Panc1 (cell line): ENCODE measurements at regions not wholly inside any gene's neighbourhood (a gene's known extent, or its start where the extent isn't known, plus 50 kb on each side); places are given as distances from the start of the nearest gene placed in this dataset.

ENCODE experiments used
- ATAC-seq: fragments of 200-7000 bp; cut with Tn5 transposase; 2 replicates; pipeline ENCODE4 v1.9.1; 2020; ENCODE audit warnings: mild to moderate bottlenecking, moderate library complexity
- BruUV-seq: library from RNA; stranded (reverse); fragments of 400-500 nt; replicated peaks from 2 replicates; lab custom pipeline; 2021; lab: Mats Ljungman, UMichigan
- CTCF ChIA-PET: fragments of 300-600 bp; sonication (Branson Sonifier 250); formaldehyde crosslinking; loops from one replicate; lab custom pipeline; 2022; ENCODE audit warnings: antibody characterized with exemption; lab: Charles Lee
- POLR2A ChIA-PET: fragments of 300-600 bp; sonication (Branson Sonifier 250); formaldehyde crosslinking; loops from one replicate; lab custom pipeline; 2022; ENCODE audit warnings: antibody characterized with exemption; lab: Charles Lee
- DNase-seq: peaks from one replicate; pipeline ENCODE4 v3.0.0-alpha.2; 2010; ENCODE audit warnings: low read depth, low spot score
- H3K27ac ChIP-seq: 2 replicates; pipeline ENCODE4 v1.5.1; 2011; ENCODE audit warnings: mild to moderate bottlenecking, low read length, inconsistent platforms
- H3K27me3 ChIP-seq: fragments of 200-500 bp; sonication (Bioruptor generic); 2 replicates; pipeline ENCODE4 v1.6.0; 2014; ENCODE audit warnings: low read length, inconsistent platforms; ENCODE audit not compliant: control insufficient read depth, insufficient read depth
- H3K36me3 ChIP-seq: fragments of 200-500 bp; sonication (Bioruptor generic); 2 replicates; pipeline ENCODE4 v1.5.1; 2014; ENCODE audit warnings: inconsistent platforms, mild to moderate bottlenecking, low read length, moderate library complexity; ENCODE audit not compliant: control insufficient read depth, insufficient read depth
- H3K4me1 ChIP-seq: 2 replicates; pipeline ENCODE4 v1.5.1; 2011; ENCODE audit warnings: inconsistent platforms, mild to moderate bottlenecking, low read length, moderate library complexity; ENCODE audit not compliant: control insufficient read depth, insufficient read depth
- H3K4me3 ChIP-seq, 2 experiments: 2 replicates each; pipeline ENCODE4 v1.5.1; 2011 to 2012; ENCODE audit warnings: low read depth in 2 of 2, low read length in 2 of 2, mild to moderate bottlenecking in 2 of 2, inconsistent platforms in 1 of 2, moderate library complexity in 1 of 2
- H3K9me3 ChIP-seq: fragments of 200-500 bp; sonication (Bioruptor generic); 2 replicates; pipeline ENCODE4 v1.5.1; 2014; ENCODE audit warnings: low read depth, mild to moderate bottlenecking, inconsistent platforms, low read length, moderate library complexity; ENCODE audit not compliant: control insufficient read depth, insufficient read depth
- POLR2AphosphoS5 ChIP-seq: IDR thresholded peaks from 2 replicates; pipeline ENCODE4 v1.6.1; 2012; ENCODE audit warnings: mild to moderate bottlenecking, low read depth, low read length, moderate library complexity
- SIN3A ChIP-seq: IDR thresholded peaks from 2 replicates; pipeline ENCODE4 v1.6.1; 2012; ENCODE audit warnings: low read depth, mild to moderate bottlenecking, low read length, moderate library complexity, borderline replicate concordance; ENCODE audit not compliant: insufficient read depth
- TCF7L2 ChIP-seq: IDR thresholded peaks from 2 replicates; pipeline ENCODE4 v1.6.1; 2011; ENCODE audit warnings: mild to moderate bottlenecking, low read depth, low read length, inconsistent platforms
- in situ Hi-C: cut with HindIII; loops from 2 replicates; pipeline ENCODE4 v1.10.0; 2016; ENCODE audit warnings: low sequenced_read_pairs, low pct_unique_long_range_greater_than_20kb
- intact Hi-C: fragments of 100-400 bp; cut with micrococcal nuclease; formaldehyde crosslinking; loops from one replicate; pipeline ENCODE4 v1.10.0; 2022; ENCODE audit not compliant: unreplicated experiment
- TF ChIP-seq, protein P1 (sequence below), 2 experiments: IDR thresholded peaks; 2 replicates each; pipeline ENCODE4 v1.6.1; 2011 to 2012; ENCODE audit warnings: low read depth in 2 of 2, control low read depth in 1 of 2, low read length in 1 of 2, mild to moderate bottlenecking in 1 of 2, moderate library complexity in 1 of 2; ENCODE audit not compliant: insufficient read depth in 1 of 2
- TF ChIP-seq, protein P2 (sequence below): fragments of 450-650 bp; IDR thresholded peaks from 2 replicates; pipeline ENCODE4 v1.5.1; 2017; ENCODE audit warnings: mild to moderate bottlenecking

DNA sequence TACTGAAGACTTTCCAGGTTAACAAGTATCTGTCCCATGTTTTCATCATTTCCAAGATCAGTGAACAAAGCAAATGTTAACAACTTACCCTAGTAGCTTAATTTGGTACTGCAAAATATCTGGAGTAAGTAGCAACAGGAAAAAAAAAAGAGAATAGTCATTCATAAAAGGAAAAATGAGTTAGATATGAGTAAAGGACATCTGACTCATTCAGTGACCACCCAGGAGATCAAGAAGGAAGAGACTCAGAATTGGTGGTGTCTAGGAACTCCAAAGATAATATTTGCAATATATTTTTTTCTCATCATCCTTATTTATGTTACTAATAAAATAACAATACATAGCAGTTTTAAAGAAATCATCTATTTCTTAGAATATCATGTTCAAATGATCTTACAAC, 253.8 kb upstream of the COL8A1 start:
- Histone ChIP-seq H3K4me1 (no peaks in the 10 kb centered on the region), H3K4me3 (no peak overlapping the region), H3K27ac (no peak overlapping the region), H3K36me3 (no peaks in the 10 kb centered on the region), H3K9me3 (no peaks in the 10 kb centered on the region), H3K27me3 (no peaks in the 10 kb centered on the region)
- DNase-seq (no peak), ATAC-seq (no peak)
- ChIA-PET POLR2A (no interaction called here), CTCF (no interaction called here)
- intact Hi-C loops, result no loop called here
- no peak for TF ChIP-seq POLR2AphosphoS5
- TF ChIP-seq TCF7L2, result no peak
- TF ChIP-seq, protein P1, sequence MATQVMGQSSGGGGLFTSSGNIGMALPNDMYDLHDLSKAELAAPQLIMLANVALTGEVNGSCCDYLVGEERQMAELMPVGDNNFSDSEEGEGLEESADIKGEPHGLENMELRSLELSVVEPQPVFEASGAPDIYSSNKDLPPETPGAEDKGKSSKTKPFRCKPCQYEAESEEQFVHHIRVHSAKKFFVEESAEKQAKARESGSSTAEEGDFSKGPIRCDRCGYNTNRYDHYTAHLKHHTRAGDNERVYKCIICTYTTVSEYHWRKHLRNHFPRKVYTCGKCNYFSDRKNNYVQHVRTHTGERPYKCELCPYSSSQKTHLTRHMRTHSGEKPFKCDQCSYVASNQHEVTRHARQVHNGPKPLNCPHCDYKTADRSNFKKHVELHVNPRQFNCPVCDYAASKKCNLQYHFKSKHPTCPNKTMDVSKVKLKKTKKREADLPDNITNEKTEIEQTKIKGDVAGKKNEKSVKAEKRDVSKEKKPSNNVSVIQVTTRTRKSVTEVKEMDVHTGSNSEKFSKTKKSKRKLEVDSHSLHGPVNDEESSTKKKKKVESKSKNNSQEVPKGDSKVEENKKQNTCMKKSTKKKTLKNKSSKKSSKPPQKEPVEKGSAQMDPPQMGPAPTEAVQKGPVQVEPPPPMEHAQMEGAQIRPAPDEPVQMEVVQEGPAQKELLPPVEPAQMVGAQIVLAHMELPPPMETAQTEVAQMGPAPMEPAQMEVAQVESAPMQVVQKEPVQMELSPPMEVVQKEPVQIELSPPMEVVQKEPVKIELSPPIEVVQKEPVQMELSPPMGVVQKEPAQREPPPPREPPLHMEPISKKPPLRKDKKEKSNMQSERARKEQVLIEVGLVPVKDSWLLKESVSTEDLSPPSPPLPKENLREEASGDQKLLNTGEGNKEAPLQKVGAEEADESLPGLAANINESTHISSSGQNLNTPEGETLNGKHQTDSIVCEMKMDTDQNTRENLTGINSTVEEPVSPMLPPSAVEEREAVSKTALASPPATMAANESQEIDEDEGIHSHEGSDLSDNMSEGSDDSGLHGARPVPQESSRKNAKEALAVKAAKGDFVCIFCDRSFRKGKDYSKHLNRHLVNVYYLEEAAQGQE (IDR thresholded peaks at IDR 0.05; ENCODE audit: insufficient read depth in 1 of 2, low read depth in 2 of 2, low read length in 1 of 2), result no peak
- TF ChIP-seq, protein P2, sequence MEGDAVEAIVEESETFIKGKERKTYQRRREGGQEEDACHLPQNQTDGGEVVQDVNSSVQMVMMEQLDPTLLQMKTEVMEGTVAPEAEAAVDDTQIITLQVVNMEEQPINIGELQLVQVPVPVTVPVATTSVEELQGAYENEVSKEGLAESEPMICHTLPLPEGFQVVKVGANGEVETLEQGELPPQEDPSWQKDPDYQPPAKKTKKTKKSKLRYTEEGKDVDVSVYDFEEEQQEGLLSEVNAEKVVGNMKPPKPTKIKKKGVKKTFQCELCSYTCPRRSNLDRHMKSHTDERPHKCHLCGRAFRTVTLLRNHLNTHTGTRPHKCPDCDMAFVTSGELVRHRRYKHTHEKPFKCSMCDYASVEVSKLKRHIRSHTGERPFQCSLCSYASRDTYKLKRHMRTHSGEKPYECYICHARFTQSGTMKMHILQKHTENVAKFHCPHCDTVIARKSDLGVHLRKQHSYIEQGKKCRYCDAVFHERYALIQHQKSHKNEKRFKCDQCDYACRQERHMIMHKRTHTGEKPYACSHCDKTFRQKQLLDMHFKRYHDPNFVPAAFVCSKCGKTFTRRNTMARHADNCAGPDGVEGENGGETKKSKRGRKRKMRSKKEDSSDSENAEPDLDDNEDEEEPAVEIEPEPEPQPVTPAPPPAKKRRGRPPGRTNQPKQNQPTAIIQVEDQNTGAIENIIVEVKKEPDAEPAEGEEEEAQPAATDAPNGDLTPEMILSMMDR, result no peak
- no peak for TF ChIP-seq SIN3A
- in situ Hi-C loops, result no loop called here
- no TSS peak for BruUV-seq

DNA sequence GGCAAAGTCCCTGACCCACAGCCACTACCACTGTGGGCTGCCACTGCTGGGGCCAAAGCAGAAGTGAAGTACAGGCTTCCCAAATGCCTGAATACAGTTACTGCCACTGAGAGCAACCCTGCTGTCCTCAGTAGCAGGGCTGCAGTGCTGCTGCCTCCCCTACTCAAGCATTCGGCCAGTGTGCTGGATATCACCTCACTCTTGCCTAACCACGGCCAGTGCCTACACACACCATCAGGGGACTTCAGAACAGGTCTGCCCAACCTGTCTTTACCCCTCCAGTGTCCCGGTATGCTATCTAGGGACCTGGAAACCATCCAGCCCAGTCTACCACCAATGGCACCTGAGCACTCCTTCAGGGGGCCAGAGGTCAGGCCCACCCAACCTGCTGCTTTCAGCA, 261.5 kb upstream of the COL8A1 start:
- intact Hi-C loops (loop anchor here (5.0 kb wide), 1 partner anchor 300 kb away; no protein-coding TSS in a partner anchor), in situ Hi-C loops (no loop called here)
- Histone ChIP-seq H3K36me3 (no peaks in the 10 kb centered on the region), H3K4me3 (no peak overlapping the region), H3K27ac (no peak overlapping the region), H3K9me3 (no peaks in the 10 kb centered on the region), H3K27me3 (no peaks in the 10 kb centered on the region), H3K4me1 (no peaks in the 10 kb centered on the region)
- CTCF ChIA-PET, result no interaction called here
- TF ChIP-seq SIN3A, result no peak
- TF ChIP-seq, protein P1 (IDR thresholded peaks at IDR 0.05; ENCODE audit: insufficient read depth in 1 of 2, low read depth in 2 of 2, low read length in 1 of 2), result no peak
- no peak for TF ChIP-seq POLR2AphosphoS5
- TF ChIP-seq TCF7L2, result no peak
- TF ChIP-seq, protein P2, result no peak
- BruUV-seq, result no TSS peak
- POLR2A ChIA-PET, result no interaction called here
- DNase-seq (no peak), ATAC-seq (no peak)
